GM12878 (cell line): ENCODE measurements at regions not wholly inside any gene's neighbourhood (a gene's known extent, or its start where the extent isn't known, plus 50 kb on each side); places are given as distances from the start of the nearest gene placed in this dataset.

ENCODE experiments used
- ATAC-seq: fragments of 200-7000 bp; cut with Tn5 transposase; 3 replicates; pipeline ENCODE4 v1.9.1; 2020; ENCODE audit warnings: mild to moderate bottlenecking, moderate library complexity
- BruUV-seq: library from RNA; stranded (reverse); fragments of 400-500 nt; replicated peaks from 2 replicates; lab custom pipeline; 2021; lab: Mats Ljungman, UMichigan
- CTCF ChIA-PET: fragments of 300-600 bp; sonication (Branson Sonifier 250); formaldehyde crosslinking; extraction: SDS; loops from one replicate; lab custom pipeline; 2021; ENCODE audit warnings: inconsistent platforms; lab: Yijun Ruan, JAX
- POLR2A ChIA-PET: fragments of 350-600 bp; formaldehyde crosslinking; extraction: SDS; loops from one replicate; lab custom pipeline; 2021; ENCODE audit warnings: inconsistent platforms; lab: Charles Lee
- RAD21 ChIA-PET: fragments of 300-600 bp; sonication (Branson Sonifier 250); formaldehyde crosslinking; loops from one replicate; lab custom pipeline; 2023; ENCODE audit warnings: antibody characterized with exemption; ENCODE audit not compliant: unreplicated experiment; lab: Charles Lee
- SMC1A ChIA-PET: fragments of 300-600 bp; sonication (Branson Sonifier 250); formaldehyde crosslinking; loops from one replicate; lab custom pipeline; 2023; ENCODE audit not compliant: unreplicated experiment, uncharacterized antibody; lab: Charles Lee
- DNase-seq: peaks from one replicate; pipeline ENCODE4 v3.0.0-alpha.2; 2011; ENCODE audit warnings: low read depth, low spot score
- FAIRE-seq: peaks from 3 replicates; lab custom pipeline; 2011; peaks lifted over from hg19 to GRCh38; lab: Jason Lieb, UNC
- H2AFZ ChIP-seq: 2 replicates; pipeline ENCODE4 v1.6.0; 2011; ENCODE audit warnings: low read depth, low read length, control low read depth; ENCODE audit not compliant: control insufficient read depth
- H3K27ac ChIP-seq: 2 replicates; pipeline ENCODE4 v1.5.1; 2011; ENCODE audit warnings: control low read depth; ENCODE audit not compliant: control insufficient read depth, insufficient read depth
- H3K27me3 ChIP-seq, 2 experiments: replicated peaks in 1 of 2; 2 replicates each; pipeline versions ENCODE4 v1.6.0 to v1.6.1; 2011; ENCODE audit warnings: low read length in 1 of 2; ENCODE audit not compliant: control insufficient read depth in 2 of 2, insufficient read depth in 2 of 2
- H3K36me3 ChIP-seq, 2 experiments: 2 replicates each; pipeline ENCODE4 v1.5.1; 2011; ENCODE audit warnings: low read length in 1 of 2; ENCODE audit not compliant: control insufficient read depth in 2 of 2, insufficient read depth in 2 of 2
- H3K4me1 ChIP-seq: 2 replicates; pipeline ENCODE4 v1.6.1; 2011; ENCODE audit warnings: mild to moderate bottlenecking, low read length, moderate library complexity, mixed read lengths; ENCODE audit not compliant: control insufficient read depth, insufficient read depth
- H3K4me2 ChIP-seq: 2 replicates; pipeline ENCODE4 v1.6.0; 2011; ENCODE audit warnings: control low read depth; ENCODE audit not compliant: control insufficient read depth, insufficient read depth
- H3K4me3 ChIP-seq: fragments of 200-600 bp; sonication (generic); 2 replicates; pipeline ENCODE4 v1.5.1; 2016
- H3K79me2 ChIP-seq: 2 replicates; pipeline ENCODE4 v1.6.0; 2011; ENCODE audit warnings: low read length; ENCODE audit not compliant: control insufficient read depth, insufficient read depth
- H3K9ac ChIP-seq: 2 replicates; pipeline ENCODE4 v1.8.0; 2011; ENCODE audit warnings: low read length, control low read depth, mixed read lengths; ENCODE audit not compliant: control insufficient read depth, insufficient read depth
- H3K9me3 ChIP-seq: replicated peaks from 3 replicates; pipeline ENCODE4 v1.5.1; 2011; ENCODE audit warnings: mild to moderate bottlenecking, low read length; ENCODE audit not compliant: control insufficient read depth, insufficient read depth
- H4K20me1 ChIP-seq: 2 replicates; pipeline ENCODE4 v1.6.0; 2011; ENCODE audit not compliant: control insufficient read depth, insufficient read depth
- BCL11A ChIP-seq: IDR thresholded peaks from 2 replicates; pipeline ENCODE4 v1.6.1; 2011; ENCODE audit warnings: low read depth, low read length
- BCL3 ChIP-seq: IDR thresholded peaks from 2 replicates; pipeline ENCODE4 v1.6.1; 2011; ENCODE audit warnings: borderline replicate concordance, low read depth, mild to moderate bottlenecking, moderate library complexity, low read length; ENCODE audit not compliant: insufficient read depth, poor library complexity, severe bottlenecking
- CBFB ChIP-seq: IDR thresholded peaks from 2 replicates; pipeline ENCODE4 v1.6.1; 2016; ENCODE audit warnings: antibody characterized with exemption, low read depth
- E2F4 ChIP-seq: IDR thresholded peaks from 2 replicates; pipeline ENCODE4 v1.6.1; 2012; ENCODE audit warnings: low read depth, low read length, improper control_type of control experiment
- FOXK2 ChIP-seq: fragments of 450-650 bp; IDR thresholded peaks from 2 replicates; pipeline ENCODE4 v1.6.1; 2017; ENCODE audit warnings: mild to moderate bottlenecking, moderate library complexity
- GATAD2B ChIP-seq: fragments of 450-650 bp; conservative IDR thresholded peaks from 2 replicates; pipeline ENCODE4 v1.6.1; 2017; ENCODE audit warnings: low read depth, mild to moderate bottlenecking, moderate library complexity
- IKZF1 ChIP-seq: fragments of 450-650 bp; conservative IDR thresholded peaks from 2 replicates; pipeline ENCODE4 v1.6.1; 2017; ENCODE audit warnings: antibody characterized with exemption, mild to moderate bottlenecking
- MEF2B ChIP-seq: fragments of 450-650 bp; IDR thresholded peaks from 2 replicates; pipeline ENCODE4 v1.6.1; 2018; ENCODE audit warnings: mild to moderate bottlenecking, moderate library complexity; ENCODE audit not compliant: partially characterized antibody, poor library complexity, severe bottlenecking
- NFIC ChIP-seq: IDR thresholded peaks from 2 replicates; pipeline ENCODE4 v1.6.1; 2012; ENCODE audit warnings: low read depth, mild to moderate bottlenecking, inconsistent platforms, low read length, moderate library complexity
- NR2F1 ChIP-seq: fragments of 450-650 bp; conservative IDR thresholded peaks from 2 replicates; pipeline ENCODE4 v1.6.1; 2017; ENCODE audit warnings: mild to moderate bottlenecking
- NRF1 ChIP-seq: conservative IDR thresholded peaks from 2 replicates; pipeline ENCODE4 v1.6.1; 2011; ENCODE audit warnings: mild to moderate bottlenecking, low read depth, low read length, improper control_type of control experiment
- RCOR1 ChIP-seq: conservative IDR thresholded peaks from 2 replicates; pipeline ENCODE4 v1.6.1; 2012; ENCODE audit warnings: low read depth, low read length, improper control_type of control experiment
- SMAD5 ChIP-seq: IDR thresholded peaks from 2 replicates; pipeline ENCODE4 v1.6.1; 2016; ENCODE audit warnings: antibody characterized with exemption, low read depth
- SREBF1 ChIP-seq: IDR thresholded peaks from 2 replicates; pipeline ENCODE4 v1.6.1; 2012; ENCODE audit warnings: mild to moderate bottlenecking, low read length
- TARDBP ChIP-seq: IDR thresholded peaks from 2 replicates; pipeline ENCODE4 v1.6.1; 2016; ENCODE audit warnings: borderline replicate concordance
- ZBTB33 ChIP-seq: fragments of 450-650 bp; IDR thresholded peaks from 2 replicates; pipeline ENCODE4 v1.6.1; 2017; ENCODE audit warnings: mild to moderate bottlenecking
- ZNF592 ChIP-seq: fragments of 450-650 bp; IDR thresholded peaks from 2 replicates; pipeline ENCODE4 v1.6.1; 2017; ENCODE audit warnings: mild to moderate bottlenecking, moderate library complexity
- WGBS: methylation state at CpG from one replicate; pipeline ENCODE4 v1.1.6; 2016; ENCODE audit warnings: low lambda C conversion rate; ENCODE audit not compliant: insufficient replicate concordance, insufficient coverage; ENCODE audit errors: missing lambda C conversion rate; 5-methylcytosine and 5-hydroxymethylcytosine counted together
- in situ Hi-C: fragments of 300-500 bp; cut with MboI; formaldehyde crosslinking; loops from 9 replicates; pipeline ENCODE4 v1.14.3; 2018; ENCODE audit warnings: mixed read lengths
- intact Hi-C: fragments of 100-400 bp; cut with micrococcal nuclease; formaldehyde crosslinking; loops from one replicate; pipeline ENCODE4 v1.14.2; 2022; ENCODE audit not compliant: unreplicated experiment

- no peak for TF ChIP-seq GATAD2B
- TF ChIP-seq SREBF1, result no peak
- no peak for TF ChIP-seq NR2F1
- no peak for TF ChIP-seq BCL11A
- TF ChIP-seq MEF2B, result no peak
- no peak for TF ChIP-seq ZNF592
- no peak for TF ChIP-seq NFIC
- TF ChIP-seq TARDBP, result no peak
- TF ChIP-seq, all 136 proteins: peak for 0
These were observed 96.0 kb upstream of the RAB12 start (continued) for GRCh38 chr18:8513249-8513648.

GRCh38 chr18:8514409-8514808 lies 94.8 kb upstream of the RAB12 start:
- in situ Hi-C loops, result no loop called here
- ChIA-PET CTCF (no interaction called here), POLR2A (no interaction called here), RAD21 (no interaction called here), SMC1A (no interaction called here)
- intact Hi-C loops, result no loop called here
- TF ChIP-seq SMAD5 (no peak), E2F4 (no peak), IKZF1 (no peak), CBFB (no peak), RCOR1 (no peak), NRF1 (no peak), BCL3 (no peak), FOXK2 (no peak), ZBTB33 (no peak)
- Histone ChIP-seq H3K9me3 (no peaks in the 10 kb centered on the region), H3K4me2 (no peak overlapping the region), H3K36me3 (no peaks in the 10 kb centered on the region), H3K4me1 (no peaks in the 10 kb centered on the region), H3K4me3 (no peak overlapping the region), H3K27ac (no peak overlapping the region), H3K79me2 (no peaks in the 10 kb centered on the region), H4K20me1 (no peaks in the 10 kb centered on the region), H2AFZ (no peak overlapping the region), H3K9ac (no peak overlapping the region), H3K27me3 (no peaks in the 10 kb centered on the region; a peak in 1 of 4 replicates)
- BruUV-seq, result no TSS peak
- ATAC-seq (no peak), DNase-seq (no peak), FAIRE-seq (no peak)
- 55% methylated on average over 4 of the region's 4 CpGs for WGBS
